Endodermal cell (in vitro differentiated cells): ENCODE measurements at regions not wholly inside any gene's neighbourhood (a gene's known extent, or its start where the extent isn't known, plus 50 kb on each side); places are given as distances from the start of the nearest gene placed in this dataset.

Experiments
- DNase-seq: peaks from one replicate; pipeline ENCODE4 v3.0.0-alpha.2; 2017
- H3K27ac ChIP-seq: 2 replicates; pipeline ENCODE4 v1.5.1; 2013; ENCODE audit warnings: mild to moderate bottlenecking, low read depth, low read length, moderate library complexity
- H3K27me3 ChIP-seq: 2 replicates; pipeline ENCODE4 v1.6.1; 2013; ENCODE audit warnings: mild to moderate bottlenecking, low read length, moderate library complexity; ENCODE audit not compliant: insufficient read depth, control insufficient read depth, poor library complexity, severe bottlenecking
- H3K36me3 ChIP-seq: 2 replicates; pipeline ENCODE4 v1.7.0; 2013; ENCODE audit warnings: mild to moderate bottlenecking, low read length, moderate library complexity; ENCODE audit not compliant: control insufficient read depth, insufficient read depth
- H3K4me1 ChIP-seq: one replicate; pipeline ENCODE4 v1.7.0; 2013; ENCODE audit warnings: low read length; ENCODE audit not compliant: control insufficient read depth, insufficient read depth
- H3K4me3 ChIP-seq: 2 replicates; pipeline ENCODE4 v1.5.1; 2013; ENCODE audit warnings: mild to moderate bottlenecking, low read length, moderate library complexity
- H3K9ac ChIP-seq: 2 replicates; pipeline ENCODE4 v1.6.1; 2013; ENCODE audit warnings: mild to moderate bottlenecking, low read length, moderate library complexity; ENCODE audit not compliant: poor library complexity, severe bottlenecking; ENCODE audit errors: extremely low read depth
- H3K9me3 ChIP-seq: 2 replicates; pipeline ENCODE4 v1.6.1; 2013; ENCODE audit warnings: mild to moderate bottlenecking, low read length, moderate library complexity; ENCODE audit not compliant: control insufficient read depth
- H3K27ac Mint-ChIP-seq: 2 replicates; pipeline ENCODE4 v1.8.0; 2020; ENCODE audit warnings: mixed read lengths
- H3K27me3 Mint-ChIP-seq: 2 replicates; pipeline ENCODE4 v1.8.0; 2021; ENCODE audit warnings: mild to moderate bottlenecking, mixed read lengths; ENCODE audit not compliant: insufficient read depth
- H3K36me3 Mint-ChIP-seq: 2 replicates; pipeline ENCODE4 v1.8.0; 2020; ENCODE audit warnings: low read depth, mixed read lengths
- H3K4me1 Mint-ChIP-seq: 2 replicates; pipeline ENCODE4 v1.8.0; 2020; ENCODE audit warnings: mixed read lengths
- H3K4me3 Mint-ChIP-seq: 2 replicates; pipeline ENCODE4 v1.8.0; 2020; ENCODE audit warnings: mild to moderate bottlenecking, moderate library complexity, mixed read lengths
- H3K9me3 Mint-ChIP-seq: 2 replicates; pipeline ENCODE4 v1.8.0; 2020; ENCODE audit warnings: mild to moderate bottlenecking, mixed read lengths
- WGBS, 2 experiments: methylation state at CpG; one replicate each; pipeline versions ENCODE4 v1.1.5 to v1.1.7; 2013; ENCODE audit warnings: missing lambda C conversion rate in 2 of 2, mixed read lengths in 1 of 2; ENCODE audit not compliant: insufficient coverage in 1 of 2, insufficient read length in 1 of 2; 5-methylcytosine and 5-hydroxymethylcytosine counted together
- TF ChIP-seq, protein P1 (sequence below): fragments of 200-600 bp; sonication (generic); conservative IDR thresholded peaks from 2 replicates; pipeline ENCODE4 v1.5.0; 2021; ENCODE audit warnings: antibody characterized with exemption, mild to moderate bottlenecking

DNA sequence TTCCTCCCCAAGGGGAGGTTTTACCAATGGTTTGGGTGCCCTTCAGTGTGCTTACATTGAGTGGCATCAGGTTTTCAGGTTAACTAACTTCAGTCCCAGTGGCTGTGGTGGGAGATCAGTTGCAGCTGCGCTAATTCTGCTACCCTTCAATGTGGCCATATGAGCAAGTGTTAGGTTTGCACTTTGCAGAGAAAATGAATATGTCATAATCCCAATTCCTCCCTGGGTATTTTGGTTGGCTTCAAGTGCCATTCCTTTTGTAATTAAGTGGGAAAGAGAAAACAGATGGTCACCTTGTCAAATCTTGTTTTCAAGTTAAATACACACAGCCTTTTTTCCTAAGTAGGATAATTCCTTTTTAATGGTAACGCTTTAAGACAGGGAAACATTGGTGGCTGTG lies 236.2 kb downstream of the TLE4 start:
- DNase-seq = no peak
- H3K36me3 Mint-ChIP-seq = no peaks in the 10 kb centered on the region
- no peaks in the 10 kb centered on the region for H3K27me3 Mint-ChIP-seq
- H3K9me3 Mint-ChIP-seq = no peaks in the 10 kb centered on the region
- H3K4me3 Mint-ChIP-seq = no peak overlapping the region
- no peaks in the 10 kb centered on the region for H3K9me3 ChIP-seq
- no peak overlapping the region for H3K9ac ChIP-seq
- H3K36me3 ChIP-seq = no peaks in the 10 kb centered on the region
- no peaks in the 10 kb centered on the region for H3K4me1 ChIP-seq
- no peaks in the 10 kb centered on the region for H3K27me3 ChIP-seq
- no peak overlapping the region for H3K27ac ChIP-seq
- H3K27ac Mint-ChIP-seq = no peak overlapping the region
- peaks cover 11% of the 10 kb centered on the region for H3K4me1 Mint-ChIP-seq
- no peak overlapping the region for H3K4me3 ChIP-seq
- 89 to 100% methylated on average over 2 of the region's 2 CpGs for WGBS, 2 experiments
- TF ChIP-seq, protein P1, sequence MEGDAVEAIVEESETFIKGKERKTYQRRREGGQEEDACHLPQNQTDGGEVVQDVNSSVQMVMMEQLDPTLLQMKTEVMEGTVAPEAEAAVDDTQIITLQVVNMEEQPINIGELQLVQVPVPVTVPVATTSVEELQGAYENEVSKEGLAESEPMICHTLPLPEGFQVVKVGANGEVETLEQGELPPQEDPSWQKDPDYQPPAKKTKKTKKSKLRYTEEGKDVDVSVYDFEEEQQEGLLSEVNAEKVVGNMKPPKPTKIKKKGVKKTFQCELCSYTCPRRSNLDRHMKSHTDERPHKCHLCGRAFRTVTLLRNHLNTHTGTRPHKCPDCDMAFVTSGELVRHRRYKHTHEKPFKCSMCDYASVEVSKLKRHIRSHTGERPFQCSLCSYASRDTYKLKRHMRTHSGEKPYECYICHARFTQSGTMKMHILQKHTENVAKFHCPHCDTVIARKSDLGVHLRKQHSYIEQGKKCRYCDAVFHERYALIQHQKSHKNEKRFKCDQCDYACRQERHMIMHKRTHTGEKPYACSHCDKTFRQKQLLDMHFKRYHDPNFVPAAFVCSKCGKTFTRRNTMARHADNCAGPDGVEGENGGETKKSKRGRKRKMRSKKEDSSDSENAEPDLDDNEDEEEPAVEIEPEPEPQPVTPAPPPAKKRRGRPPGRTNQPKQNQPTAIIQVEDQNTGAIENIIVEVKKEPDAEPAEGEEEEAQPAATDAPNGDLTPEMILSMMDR = no peak

DNA sequence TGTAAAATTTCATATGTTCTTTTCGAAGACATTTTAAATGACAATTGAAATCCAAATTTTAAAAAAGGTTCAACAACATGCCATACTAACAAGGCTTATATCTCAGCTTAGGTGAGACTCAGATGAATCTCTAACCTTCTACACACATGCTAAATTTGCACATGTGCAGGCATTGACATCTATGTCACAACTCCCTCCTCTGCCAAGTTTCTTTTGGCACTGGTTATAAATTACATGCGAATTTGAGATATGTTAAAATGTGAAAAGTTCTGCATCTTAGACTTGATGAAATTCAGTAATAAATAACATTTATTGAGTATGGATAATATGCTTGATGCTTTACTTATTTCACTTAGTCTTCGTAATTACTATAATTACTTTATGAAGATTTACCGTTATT lies 234.3 kb downstream of the TLE4 start:
- H3K36me3 ChIP-seq = no peaks in the 10 kb centered on the region
- no peaks in the 10 kb centered on the region for H3K9me3 ChIP-seq
- 91 to 100% methylated on average over 2 to 3 of the region's 4 CpGs for WGBS, 2 experiments
- no peak overlapping the region for H3K4me3 ChIP-seq
- H3K9me3 Mint-ChIP-seq = no peaks in the 10 kb centered on the region
- H3K36me3 Mint-ChIP-seq = no peaks in the 10 kb centered on the region
- H3K27ac Mint-ChIP-seq = no peak overlapping the region
- TF ChIP-seq, protein P1 = no peak
- peaks cover 4% of the 10 kb centered on the region for H3K4me1 Mint-ChIP-seq
- DNase-seq = no peak
- H3K27ac ChIP-seq = no peak overlapping the region
- no peak overlapping the region for H3K4me3 Mint-ChIP-seq
- no peaks in the 10 kb centered on the region for H3K27me3 Mint-ChIP-seq
- no peaks in the 10 kb centered on the region for H3K4me1 ChIP-seq
- no peaks in the 10 kb centered on the region for H3K27me3 ChIP-seq
- no peak overlapping the region for H3K9ac ChIP-seq

DNA sequence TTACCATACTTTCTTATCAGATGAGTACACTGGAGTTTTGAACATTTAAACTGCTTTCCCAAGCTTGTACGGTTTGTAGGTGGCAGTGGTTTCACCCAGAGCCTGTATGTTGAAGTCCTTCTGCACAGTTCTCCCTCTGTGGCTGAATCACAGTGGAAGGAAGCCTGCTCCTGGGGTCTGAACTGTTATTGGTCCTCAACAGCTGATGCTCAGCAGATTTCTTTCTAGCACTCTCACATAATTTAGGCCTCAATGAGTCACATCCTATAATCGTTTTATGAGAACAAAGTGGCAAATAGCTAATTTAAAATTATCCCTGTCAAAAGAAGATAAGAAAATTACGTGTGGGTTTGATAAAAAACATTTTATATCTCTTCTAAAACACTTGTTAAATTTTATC lies 229.7 kb downstream of the TLE4 start:
- no peaks in the 10 kb centered on the region for H3K9me3 ChIP-seq
- TF ChIP-seq, protein P1 = no peak
- Mint-ChIP-seq H3K4me3 (no peak overlapping the region), H3K9me3 (no peaks in the 10 kb centered on the region), H3K27ac (no peak overlapping the region), H3K36me3 (no peaks in the 10 kb centered on the region), H3K4me1 (no peaks in the 10 kb centered on the region), H3K27me3 (no peaks in the 10 kb centered on the region)
- H3K27me3 ChIP-seq = no peaks in the 10 kb centered on the region
- H3K4me1 ChIP-seq = no peaks in the 10 kb centered on the region
- no peak overlapping the region for H3K27ac ChIP-seq
- DNase-seq = no peak
- 88 to 93% methylated on average over 1 to 3 of the region's 3 CpGs for WGBS, 2 experiments
- H3K4me3 ChIP-seq = no peak overlapping the region
- no peak overlapping the region for H3K9ac ChIP-seq
- H3K36me3 ChIP-seq = no peaks in the 10 kb centered on the region
